GM10248 (cell line): ENCODE measurements at regions not wholly inside any gene's neighbourhood (a gene's known extent, or its start where the extent isn't known, plus 50 kb on each side); places are given as distances from the start of the nearest gene placed in this dataset.
"Not testable (repeated sequence)": the region's sequence is repeated elsewhere in the genome, so short reads cannot be mapped to it uniquely, and the experiment has no call there.

ENCODE experiments used
- CTCF ChIA-PET: fragments of 300-600 bp; sonication (Branson Sonifier 250); formaldehyde crosslinking; extraction: SDS; loops from one replicate; lab custom pipeline; 2021; ENCODE audit warnings: antibody characterized with exemption; lab: Yijun Ruan, JAX
- POLR2A ChIA-PET: fragments of 350-650 bp; sonication (Branson Sonifier 250); formaldehyde crosslinking; extraction: SDS; loops from one replicate; lab custom pipeline; 2020; ENCODE audit warnings: antibody characterized with exemption; lab: Yijun Ruan, JAX
- DNase-seq: peaks from one replicate; pipeline ENCODE4 v3.0.0; 2012; ENCODE audit errors: extremely low spot score
- CTCF ChIP-seq: IDR thresholded peaks from 2 replicates; pipeline ENCODE4 v1.5.1; 2012; ENCODE audit warnings: mild to moderate bottlenecking, low read depth; ENCODE audit errors: extremely low read depth, missing control alignments, control extremely low read depth

- DNase-seq, CTCF ChIA-PET, POLR2A ChIA-PET: not testable (repeated sequence)
Observed at GRCh38 chr18:14987960-14988710, 240.2 kb downstream of the ANKRD30B start.

DNA sequence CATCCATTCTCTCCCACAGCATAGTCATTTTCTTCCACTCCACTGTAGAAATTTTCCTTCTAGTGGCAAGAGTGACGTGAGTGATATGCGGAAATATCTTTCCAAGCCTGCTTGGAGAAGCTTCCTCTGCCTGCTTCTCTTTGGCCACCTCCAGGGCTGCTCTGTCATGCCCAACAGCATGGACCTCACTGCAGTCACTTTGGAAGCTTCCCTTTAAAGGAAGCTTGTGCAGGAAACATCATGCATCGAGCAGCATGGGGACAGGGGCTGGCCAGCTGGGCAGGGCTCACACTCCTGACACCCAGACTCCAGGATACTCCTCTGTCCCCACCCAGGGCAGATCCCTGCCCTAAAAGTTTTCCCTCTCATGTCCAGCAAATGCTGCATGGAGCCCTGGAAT lies 241.6 kb downstream of the ANKRD30B start:
- CTCF ChIA-PET, POLR2A ChIA-PET, DNase-seq: not testable (repeated sequence)

DNA sequence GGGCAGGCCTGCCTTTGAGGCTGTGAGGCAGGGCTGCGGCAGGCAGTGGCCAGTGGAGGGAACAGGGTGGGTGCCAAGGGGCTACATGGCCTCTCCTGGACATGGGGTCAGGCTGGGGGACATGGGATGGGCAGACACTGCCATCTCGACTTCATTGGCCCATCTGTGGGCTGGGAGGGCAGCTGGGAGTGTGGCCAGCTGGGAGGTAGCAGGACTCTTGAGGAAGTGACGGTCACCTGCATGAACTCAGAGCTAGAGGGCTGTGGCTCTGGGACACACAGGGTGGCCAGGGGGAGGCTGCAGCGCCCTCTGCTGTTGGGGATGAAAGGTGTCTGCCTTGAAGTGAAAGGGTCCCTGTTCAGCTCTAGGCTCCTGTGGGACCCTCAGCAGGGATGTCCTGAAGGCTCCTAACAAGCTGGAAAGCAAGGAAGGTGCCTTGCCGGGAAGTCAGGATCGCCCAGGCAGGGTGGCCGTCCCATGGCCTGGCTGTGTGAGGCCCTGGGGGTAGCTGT lies 244.0 kb downstream of the ANKRD30B start:
- DNase-seq, POLR2A ChIA-PET, CTCF ChIA-PET: not testable (repeated sequence)

GRCh38 chr18:14992758-14993157 lies 244.8 kb downstream of the ANKRD30B start:
- CTCF ChIA-PET, DNase-seq, POLR2A ChIA-PET: not testable (repeated sequence)

GRCh38 chr18:14995023-14995422 lies 247.1 kb downstream of the ANKRD30B start:
- POLR2A ChIA-PET, CTCF ChIA-PET, DNase-seq: not testable (repeated sequence)

DNA sequence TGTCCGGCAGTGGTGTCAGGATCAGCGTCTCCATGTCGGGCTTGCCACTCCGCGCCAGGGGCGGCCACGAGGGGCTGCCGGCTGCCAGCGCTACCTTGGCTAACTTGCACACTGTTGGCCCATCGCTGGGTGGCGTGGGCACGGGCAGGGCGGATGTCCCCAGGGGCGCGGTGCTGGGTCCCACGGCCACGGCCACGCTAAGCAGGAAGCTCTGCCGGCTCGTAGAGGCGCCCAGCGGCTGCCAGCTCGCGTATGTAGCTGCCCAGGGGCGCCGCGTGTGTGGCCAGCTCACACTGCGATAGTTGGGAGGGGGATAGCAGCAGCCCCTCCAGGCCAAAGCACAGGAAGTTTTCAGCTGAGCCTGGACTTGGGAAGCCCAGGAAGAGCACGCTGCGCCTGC lies 249.4 kb downstream of the ANKRD30B start:
- POLR2A ChIA-PET = no interaction called here
- DNase-seq = no peak
- CTCF ChIA-PET = no interaction called here
- TF ChIP-seq CTCF = no peak

- DNase-seq, POLR2A ChIA-PET, CTCF ChIA-PET: not testable (repeated sequence)
Observed at GRCh38 chr18:14997899-14998298, 249.9 kb downstream of the ANKRD30B start.

DNA sequence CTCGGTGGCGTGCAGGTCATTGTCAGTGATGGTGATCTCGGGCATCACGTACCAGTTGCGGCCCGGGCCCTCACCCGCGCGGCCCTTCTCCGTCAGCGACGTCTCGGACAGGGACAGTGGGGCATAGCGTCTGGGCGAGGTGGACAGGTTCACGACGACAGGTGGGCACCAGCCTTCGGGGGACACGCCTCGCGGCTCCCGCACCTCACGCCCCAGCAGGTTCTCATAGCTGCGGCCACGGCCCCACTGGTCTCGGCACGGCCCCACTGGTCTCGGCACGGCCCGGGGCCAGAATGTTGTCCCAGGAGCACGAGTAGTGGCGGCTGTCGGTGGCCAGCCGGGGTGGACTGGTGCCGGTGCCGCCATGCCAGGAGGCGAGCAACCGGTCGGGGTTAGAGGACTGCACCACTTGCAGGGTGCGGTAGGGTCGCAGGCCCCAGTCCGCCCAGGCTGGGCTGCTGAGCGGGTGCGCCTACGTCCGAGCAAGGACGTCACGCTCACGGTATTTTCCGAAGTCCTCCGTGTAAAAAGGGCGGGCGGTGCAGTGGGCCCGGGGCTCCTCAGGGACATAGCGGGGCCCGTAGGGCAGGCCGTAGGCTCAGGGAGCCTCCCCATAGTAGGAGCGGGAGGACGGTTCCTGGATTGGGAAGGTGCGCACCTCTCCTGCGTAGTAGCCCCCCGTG lies 250.5 kb downstream of the ANKRD30B start:
- CTCF ChIA-PET, POLR2A ChIA-PET, DNase-seq: not testable (repeated sequence)

DNA sequence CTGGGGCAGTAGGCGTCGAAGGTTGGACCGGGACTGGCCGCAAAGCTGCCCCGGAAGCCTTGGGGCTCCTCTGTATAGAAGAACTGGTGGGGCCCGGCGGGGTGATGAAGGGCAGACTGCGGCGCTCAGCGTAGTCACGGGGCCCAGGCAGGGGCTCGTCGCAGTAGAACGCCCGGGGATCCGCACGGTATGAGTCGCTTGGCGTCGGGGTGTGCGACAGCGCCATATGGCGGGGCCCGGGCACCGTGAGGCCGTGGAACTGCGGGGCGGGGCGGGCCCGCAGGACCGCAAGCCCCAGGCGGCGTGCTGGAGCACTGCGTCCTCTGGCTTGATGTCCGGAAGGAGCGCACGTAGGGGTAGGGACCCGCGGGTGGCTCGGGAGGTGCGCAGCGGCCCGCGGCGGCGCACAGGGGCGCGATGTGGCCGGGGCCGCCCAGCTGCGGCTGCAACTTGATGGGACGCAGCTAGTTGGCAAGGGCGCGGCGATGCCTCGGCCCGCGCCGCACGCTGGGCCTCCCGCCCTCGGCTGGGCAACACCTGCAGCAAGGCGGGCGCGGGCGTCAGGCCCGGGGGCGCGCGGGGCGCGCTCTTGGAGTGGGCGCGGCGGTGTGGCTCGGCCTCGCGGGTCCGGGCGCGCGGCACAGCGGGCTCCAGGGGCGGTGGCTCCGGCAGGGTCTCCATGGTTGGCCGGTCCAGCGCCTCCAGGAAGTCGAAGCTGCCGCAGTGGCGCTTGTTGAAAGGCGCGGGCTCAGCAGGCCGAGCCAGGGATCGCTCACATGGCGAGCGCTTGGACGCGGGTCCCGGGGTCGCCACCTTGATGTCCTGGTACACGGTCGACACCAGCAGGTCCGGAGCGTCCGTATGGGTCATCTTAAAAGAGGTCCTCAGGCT lies 251.4 kb downstream of the ANKRD30B start:
- ChIA-PET POLR2A (no interaction called here), CTCF (no interaction called here)

DNA sequence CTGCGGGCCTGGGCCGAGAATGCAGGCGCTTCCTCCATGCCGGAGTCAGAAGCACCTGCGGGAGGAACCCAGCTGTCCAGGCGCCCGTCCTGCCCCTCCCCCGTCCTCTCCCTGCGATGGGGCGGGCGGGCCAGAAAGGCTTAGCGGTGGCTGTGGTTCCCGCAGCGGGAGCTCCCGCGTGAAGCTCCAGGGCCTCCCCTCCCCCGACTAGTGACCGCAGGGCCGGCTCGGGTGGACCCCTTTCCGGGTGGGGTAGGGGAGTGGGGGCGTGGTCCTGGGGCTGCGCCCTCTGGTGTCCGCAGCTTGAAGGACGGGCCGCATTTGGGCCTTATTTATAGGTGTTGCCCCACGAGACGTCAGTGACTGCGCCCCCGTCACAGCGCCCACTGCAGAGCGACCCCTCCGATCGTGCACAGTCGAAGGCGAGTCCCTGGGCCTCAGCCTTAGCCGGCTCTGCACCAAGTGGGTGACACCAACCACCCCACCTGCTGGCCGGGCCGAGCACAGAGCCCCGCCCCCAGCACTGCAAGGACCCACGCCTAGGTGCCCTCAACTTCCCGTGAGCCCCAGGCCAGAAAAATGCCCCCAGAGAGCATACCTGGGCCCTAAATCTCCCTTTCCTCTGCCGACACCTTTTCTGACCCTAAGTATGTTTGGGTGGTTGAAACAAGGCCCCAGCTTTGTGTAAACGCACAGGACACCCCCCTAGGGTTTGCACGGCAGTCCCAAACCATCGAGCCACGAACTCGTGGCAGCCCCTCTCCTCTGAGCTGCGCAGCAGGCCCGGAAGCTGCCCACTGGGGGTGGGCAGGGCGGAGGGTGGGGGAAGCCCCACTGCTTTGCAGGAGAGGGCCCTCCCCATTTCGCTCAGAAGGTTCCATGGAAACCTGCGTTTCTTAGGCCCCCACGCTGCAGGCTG lies 252.4 kb downstream of the ANKRD30B start:
- CTCF ChIA-PET, DNase-seq, POLR2A ChIA-PET: not testable (repeated sequence)

More for the DNA sequence above, 251.4 kb downstream of the ANKRD30B start:
- no peak for DNase-seq
- TF ChIP-seq CTCF = no peak

DNA sequence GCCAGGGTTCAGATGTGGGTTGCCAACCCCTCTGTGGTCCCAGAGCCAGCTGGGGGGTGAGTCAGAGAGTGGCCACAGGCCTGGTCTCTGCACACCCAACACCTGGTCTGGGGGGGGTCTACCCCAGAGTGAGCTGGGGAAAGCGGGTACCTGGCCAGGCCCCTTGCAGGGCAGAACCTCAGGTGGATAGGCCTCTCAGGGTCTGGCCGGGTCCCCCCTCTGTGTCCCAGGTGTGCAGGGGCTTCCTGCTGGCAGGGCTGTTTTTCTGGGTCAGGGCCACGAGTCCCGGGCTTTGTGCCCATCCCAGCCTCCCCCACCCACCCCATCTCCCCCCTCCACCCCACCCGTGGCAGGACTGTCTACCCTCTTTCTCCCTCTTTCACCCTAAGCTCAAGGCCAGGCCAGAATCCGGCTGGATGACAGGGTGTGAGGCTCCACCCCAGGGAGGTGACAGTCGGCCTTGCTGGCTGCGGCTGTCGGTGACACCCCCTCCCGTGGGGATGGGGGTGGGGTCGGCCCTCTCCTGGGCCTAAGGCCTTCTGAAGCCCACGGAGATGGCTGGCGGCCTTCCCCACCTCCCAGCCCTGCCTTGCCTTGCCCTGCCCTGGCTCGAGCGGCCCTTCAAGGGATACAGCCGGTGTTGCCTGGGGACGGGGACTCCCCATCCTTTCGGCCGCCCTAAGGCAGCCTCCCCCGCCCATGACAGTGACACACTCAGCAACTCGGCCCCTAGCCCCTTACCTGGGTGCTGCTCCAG lies 253.2 kb downstream of the ANKRD30B start:
- DNase-seq, CTCF ChIA-PET, POLR2A ChIA-PET: not testable (repeated sequence)

DNA sequence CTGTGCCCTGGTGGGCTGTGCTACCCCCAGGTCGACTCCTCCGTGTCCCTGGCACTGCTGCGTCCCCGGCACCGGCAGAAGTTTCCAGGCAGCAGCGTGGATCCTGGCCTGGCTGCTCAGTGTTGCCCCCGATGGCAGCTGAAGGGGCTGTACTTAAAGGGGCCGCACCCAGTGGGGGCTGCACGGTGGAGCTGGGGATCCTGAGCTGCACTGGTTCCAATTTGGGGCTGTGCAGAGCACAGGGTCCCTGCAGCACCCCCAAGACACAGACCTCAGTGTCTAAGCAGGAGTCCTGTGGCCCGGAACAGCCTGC lies 253.8 kb downstream of the ANKRD30B start:
- POLR2A ChIA-PET, CTCF ChIA-PET, DNase-seq: not testable (repeated sequence)

GRCh38 chr18:15002765-15003164 lies 254.8 kb downstream of the ANKRD30B start:
- CTCF ChIA-PET, POLR2A ChIA-PET, DNase-seq: not testable (repeated sequence)

DNA sequence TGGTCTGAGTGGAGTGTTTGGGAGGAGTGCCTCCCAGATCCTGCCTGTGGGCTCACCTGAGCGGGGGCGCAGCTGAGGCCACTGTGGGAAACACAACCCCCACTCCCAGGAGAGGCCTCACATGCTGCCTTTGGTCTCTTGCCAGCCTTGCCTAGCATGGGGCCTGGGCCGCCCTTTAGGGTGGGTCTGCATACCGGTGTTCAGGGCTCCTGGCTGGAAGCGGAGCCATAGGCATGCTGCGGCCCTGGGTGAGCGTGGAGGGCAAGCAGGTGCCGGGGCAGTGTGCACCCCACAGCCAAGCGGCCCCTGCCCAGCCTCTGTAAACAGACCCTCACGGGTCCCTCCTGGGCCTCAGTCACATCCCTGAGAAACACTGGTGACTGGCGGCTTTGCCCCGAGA lies 255.3 kb downstream of the ANKRD30B start:
- CTCF ChIA-PET, DNase-seq, POLR2A ChIA-PET: not testable (repeated sequence)
